ENCODE measurements at regions not wholly inside any gene's neighbourhood (a gene's known extent, or its start where the extent isn't known, plus 50 kb on each side); places are given as distances from the start of the nearest gene placed in this dataset.

- DNase-seq (ENCODE audit: low read depth), result no peak
Observed at GRCh38 chr5:56622141-56622540, 193.2 kb upstream of the MAP3K1 start.

- no peak for DNase-seq (ENCODE audit: low read depth)
Observed at GRCh38 chr5:56620903-56621677, 194.3 kb upstream of the MAP3K1 start.

- DNase-seq (ENCODE audit: low read depth), result no peak
Observed at GRCh38 chr5:56617998-56618397, 197.4 kb upstream of the MAP3K1 start.

GRCh38 chr5:56616454-56617160 lies 198.7 kb upstream of the MAP3K1 start:
- DNase-seq (ENCODE audit: low read depth), result no peak

- no peak for DNase-seq (ENCODE audit: low read depth)
Observed at GRCh38 chr5:56615361-56616153, 199.8 kb upstream of the MAP3K1 start.

GRCh38 chr5:56612759-56613158 lies 202.6 kb upstream of the MAP3K1 start:
- no peak for DNase-seq (ENCODE audit: low read depth)

GRCh38 chr5:56612353-56612752 lies 203.0 kb upstream of the MAP3K1 start:
- no peak for DNase-seq (ENCODE audit: low read depth)

- DNase-seq (ENCODE audit: low read depth), result no peak
Observed at GRCh38 chr5:56610093-56610698, 205.2 kb upstream of the MAP3K1 start.

GRCh38 chr5:56608217-56608925 lies 207.0 kb upstream of the MAP3K1 start:
- no peak for DNase-seq (ENCODE audit: low read depth)

- DNase-seq (ENCODE audit: low read depth), result no peak
Observed at GRCh38 chr5:56607551-56607950, 207.8 kb upstream of the MAP3K1 start.

- DNase-seq (ENCODE audit: low read depth), result no peak
Observed at GRCh38 chr5:56607074-56607473, 208.3 kb upstream of the MAP3K1 start.

- no peak for DNase-seq (ENCODE audit: low read depth)
Observed at GRCh38 chr5:56606192-56606591, 209.2 kb upstream of the MAP3K1 start.

GRCh38 chr5:56605231-56605630 lies 210.1 kb upstream of the MAP3K1 start:
- no peak for DNase-seq (ENCODE audit: low read depth)

GRCh38 chr5:56601641-56602071 lies 213.7 kb upstream of the MAP3K1 start:
- no peak for DNase-seq (ENCODE audit: low read depth)

- no peak for DNase-seq (ENCODE audit: low read depth)
Observed at GRCh38 chr5:56598941-56599340, 216.4 kb upstream of the MAP3K1 start.

- no peak for DNase-seq (ENCODE audit: low read depth)
Observed at GRCh38 chr5:56596155-56596554, 219.2 kb upstream of the MAP3K1 start.

- DNase-seq (ENCODE audit: low read depth), result no peak
Observed at GRCh38 chr5:56595566-56595965, 219.8 kb upstream of the MAP3K1 start.

GRCh38 chr5:56594792-56595191 lies 220.6 kb upstream of the MAP3K1 start:
- no peak for DNase-seq (ENCODE audit: low read depth)

GRCh38 chr5:56591081-56591480 lies 224.3 kb upstream of the MAP3K1 start:
- no peak for DNase-seq (ENCODE audit: low read depth)

GRCh38 chr5:56589481-56589860 lies 225.9 kb upstream of the MAP3K1 start:
- DNase-seq (ENCODE audit: low read depth), result no peak

GRCh38 chr5:56588636-56589480 lies 226.5 kb upstream of the MAP3K1 start:
- DNase-seq (ENCODE audit: low read depth), result peak; percentile 12
